Glomerular endothelial cell (primary cell): ENCODE measurements at regions not wholly inside any gene's neighbourhood (a gene's known extent, or its start where the extent isn't known, plus 50 kb on each side); places are given as distances from the start of the nearest gene placed in this dataset.

Experiments
- DNase-seq: peaks from one replicate; pipeline ENCODE4 v3.0.0-alpha.2; 2011; ENCODE audit warnings: low read depth, low spot score; ENCODE audit errors: extremely low read depth

GRCh38 chr18:28834889-28835288, 658.0 kb upstream of the CDH2 start:
- DNase-seq, result no peak

DNA sequence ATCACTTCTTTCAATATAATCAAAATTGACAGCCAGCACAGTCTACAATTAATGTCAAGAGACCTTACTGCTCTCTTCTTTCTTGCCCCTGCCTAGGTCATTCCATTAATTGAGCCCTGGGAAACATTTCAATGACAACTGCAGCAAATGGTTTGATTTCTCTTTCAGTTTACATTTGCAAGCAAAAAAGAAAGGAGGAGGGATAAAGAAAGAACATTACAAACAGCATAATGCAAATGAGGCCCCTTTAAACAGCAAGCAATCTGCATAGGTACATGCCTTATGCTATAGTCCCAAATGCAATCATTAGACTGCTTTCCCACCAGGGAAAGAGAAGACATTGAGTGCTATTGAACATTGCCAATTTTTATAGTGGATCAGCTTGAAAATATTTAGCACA, 655.0 kb upstream of the CDH2 start:
- no peak for DNase-seq

- DNase-seq, result no peak
These were observed 654.5 kb upstream of the CDH2 start for GRCh38 chr18:28831476-28831875.

DNA sequence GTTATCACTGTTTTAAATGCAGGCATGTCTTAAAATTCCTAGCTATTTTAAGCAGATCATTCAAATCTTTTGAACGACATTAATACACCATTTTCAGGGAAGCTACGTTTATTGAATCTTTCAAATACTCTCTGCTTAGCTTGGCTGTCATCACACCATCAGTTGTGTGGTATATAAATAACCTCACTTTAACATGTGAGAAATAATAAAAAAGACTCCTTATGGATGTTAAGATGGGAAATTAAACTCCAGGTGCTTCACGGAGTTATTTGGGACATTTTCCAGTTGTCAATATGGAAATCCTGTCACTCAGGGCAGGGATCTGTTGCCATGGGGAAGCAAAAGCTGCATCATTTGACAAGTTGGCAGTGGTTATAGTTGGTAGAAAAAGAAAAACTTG, 649.2 kb upstream of the CDH2 start:
- no peak for DNase-seq

DNA sequence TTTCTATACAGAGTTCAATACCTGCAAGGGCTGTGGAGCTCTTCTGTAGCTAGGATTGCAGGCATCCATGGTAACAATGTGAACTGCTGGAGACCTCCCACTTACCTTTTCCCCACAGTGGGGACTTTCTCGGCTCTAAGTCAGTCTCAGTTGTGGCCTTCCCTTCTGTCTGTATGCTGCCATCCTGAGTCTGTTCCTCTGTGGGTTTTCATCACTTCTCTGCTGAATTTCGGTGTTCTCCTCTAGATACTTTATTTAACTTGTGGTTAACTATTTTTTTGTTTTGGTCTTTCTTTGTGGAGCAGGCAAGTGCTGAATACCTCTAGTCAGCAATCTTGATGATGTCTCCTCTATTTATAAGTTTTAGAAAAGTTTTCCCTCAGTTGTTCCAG, 647.2 kb upstream of the CDH2 start:
- no peak for DNase-seq

- DNase-seq, result no peak
These were observed 646.7 kb upstream of the CDH2 start for GRCh38 chr18:28823506-28824182.

GRCh38 chr18:28820353-28820752, 643.4 kb upstream of the CDH2 start:
- DNase-seq, result no peak

DNA sequence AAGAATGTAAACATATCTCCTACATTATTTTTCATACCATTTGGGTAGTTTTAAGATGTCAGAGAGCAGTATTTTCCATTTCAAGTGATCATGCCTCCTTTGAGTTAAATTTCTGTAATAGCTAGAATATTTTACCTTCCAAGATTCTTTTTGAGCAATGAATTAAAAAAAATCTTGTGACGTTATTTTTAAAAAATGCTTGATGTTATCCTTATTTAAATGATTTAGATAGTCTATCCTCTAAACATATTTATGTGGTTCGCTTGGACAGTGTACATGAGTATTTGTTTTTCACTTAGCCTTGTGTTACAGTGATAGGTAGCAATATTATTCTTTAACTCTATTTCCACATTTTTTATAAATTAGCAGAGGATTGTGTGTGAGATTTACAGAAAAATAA, 639.2 kb upstream of the CDH2 start:
- no peak for DNase-seq

DNA sequence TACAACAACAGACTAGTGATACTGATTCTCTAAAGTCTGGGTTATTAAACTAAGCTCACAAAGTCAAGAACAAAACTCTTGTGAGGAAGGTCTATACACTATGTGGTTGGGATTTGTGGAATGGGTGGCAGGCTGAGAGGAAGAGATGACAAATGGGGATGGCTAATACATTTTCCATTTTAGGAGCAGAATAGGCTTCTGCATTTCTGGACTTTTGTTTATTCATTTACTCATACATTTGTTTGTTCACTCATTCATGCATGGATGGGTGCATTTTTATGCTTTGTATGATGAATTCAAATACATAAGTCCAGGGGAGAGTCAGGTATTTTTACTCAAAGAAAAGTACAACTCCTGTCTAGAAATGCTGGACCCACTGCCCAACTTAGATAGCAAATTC, 637.4 kb upstream of the CDH2 start:
- no peak for DNase-seq

DNA sequence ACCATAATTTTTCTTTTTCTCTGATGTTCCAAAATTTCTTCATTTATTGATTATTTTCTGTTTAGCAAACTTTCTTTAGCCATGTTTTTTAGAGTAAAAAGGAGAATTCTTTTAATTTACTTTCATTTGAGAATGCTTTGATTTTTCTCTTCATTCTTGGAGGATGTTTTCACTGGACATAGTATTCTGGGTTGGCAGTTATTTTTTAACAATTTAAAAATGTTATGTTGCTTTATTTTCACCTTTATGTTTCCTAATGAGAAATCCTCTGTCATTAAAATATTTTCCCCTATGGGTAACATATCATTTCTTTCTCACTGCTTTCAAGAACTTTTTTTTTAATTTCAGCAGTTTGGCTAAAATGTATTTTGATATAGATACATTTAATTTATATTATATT, 631.4 kb upstream of the CDH2 start:
- DNase-seq, result no peak

DNA sequence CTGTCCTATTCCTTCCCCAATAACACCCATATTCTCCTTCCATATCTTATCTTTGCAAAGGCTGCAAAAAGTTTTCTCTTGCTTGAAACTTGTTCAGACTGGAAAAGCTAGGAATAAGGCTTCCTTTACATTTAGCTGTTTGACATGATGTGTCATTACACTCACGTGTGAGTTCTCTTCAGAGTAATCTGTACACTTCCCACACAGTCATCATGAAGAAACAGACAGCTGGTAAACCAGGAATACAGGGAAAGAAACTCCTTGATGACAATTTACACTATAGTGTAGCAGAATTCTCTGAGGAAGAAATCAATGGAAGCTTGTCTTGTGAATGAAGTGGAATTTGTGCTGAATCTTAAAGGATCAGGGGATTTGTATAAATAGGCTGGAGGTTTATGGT, 628.6 kb upstream of the CDH2 start:
- DNase-seq, result no peak

GRCh38 chr18:28804512-28805202, 627.7 kb upstream of the CDH2 start:
- DNase-seq, result no peak

- DNase-seq, result peak; percentile 90
These were observed 625.6 kb upstream of the CDH2 start for GRCh38 chr18:28802546-28802945.

GRCh38 chr18:28801876-28802275, 624.9 kb upstream of the CDH2 start:
- DNase-seq, result no peak

DNA sequence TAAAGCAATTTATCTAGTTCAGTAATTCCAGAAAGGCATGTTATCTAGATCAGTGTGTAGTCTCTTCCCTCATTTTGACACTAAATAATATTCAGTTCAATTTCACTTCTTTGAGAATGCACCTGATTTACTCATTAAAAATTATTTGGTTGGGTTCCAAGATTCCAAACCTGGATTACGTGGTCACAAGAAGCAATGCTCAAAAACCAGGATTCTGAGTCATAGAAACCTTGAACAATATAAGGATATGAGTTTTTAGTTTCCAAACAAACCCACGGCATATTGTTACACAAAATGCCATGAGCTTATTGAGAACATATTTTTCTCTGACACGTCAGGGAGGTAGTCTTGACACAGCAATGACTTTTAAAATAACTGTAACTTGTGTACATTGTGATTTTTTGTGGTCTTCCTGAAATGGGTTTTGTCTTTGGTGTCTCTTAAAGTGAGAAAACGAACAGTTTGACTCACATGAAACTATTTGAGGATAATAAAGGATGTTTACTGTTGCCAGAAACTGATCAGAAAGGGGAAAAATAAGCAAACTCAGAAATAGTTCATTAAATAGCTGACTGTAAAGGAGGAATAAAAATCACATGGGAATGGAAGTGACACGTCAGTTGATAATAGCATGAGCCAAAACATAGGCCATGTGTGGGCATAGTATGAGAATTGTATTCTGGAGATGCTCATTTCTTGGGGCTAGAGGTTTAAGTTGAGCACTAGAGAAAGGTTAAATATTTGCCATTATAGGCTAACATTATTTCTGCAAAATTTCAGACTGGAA, 617.7 kb upstream of the CDH2 start:
- DNase-seq, result peak; percentile 98

DNA sequence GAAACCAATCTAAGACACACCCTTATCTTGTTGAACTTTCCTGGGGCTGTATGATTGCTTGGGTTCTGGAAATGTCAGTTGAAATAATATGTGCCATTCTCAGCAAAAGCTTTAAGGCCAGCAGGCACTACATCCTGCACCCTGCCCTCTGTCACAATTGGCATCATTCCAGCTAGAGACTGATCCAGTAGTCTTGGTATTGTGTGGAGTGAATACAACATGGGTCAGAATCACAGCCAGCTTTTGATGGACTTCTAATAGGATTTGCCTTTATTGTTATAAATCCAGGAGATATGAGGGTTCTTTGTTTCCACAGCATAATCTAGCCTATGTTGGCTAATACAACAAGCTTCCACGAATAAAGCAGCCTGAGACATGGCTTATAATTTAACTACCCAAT, 617.0 kb upstream of the CDH2 start:
- no peak for DNase-seq

DNA sequence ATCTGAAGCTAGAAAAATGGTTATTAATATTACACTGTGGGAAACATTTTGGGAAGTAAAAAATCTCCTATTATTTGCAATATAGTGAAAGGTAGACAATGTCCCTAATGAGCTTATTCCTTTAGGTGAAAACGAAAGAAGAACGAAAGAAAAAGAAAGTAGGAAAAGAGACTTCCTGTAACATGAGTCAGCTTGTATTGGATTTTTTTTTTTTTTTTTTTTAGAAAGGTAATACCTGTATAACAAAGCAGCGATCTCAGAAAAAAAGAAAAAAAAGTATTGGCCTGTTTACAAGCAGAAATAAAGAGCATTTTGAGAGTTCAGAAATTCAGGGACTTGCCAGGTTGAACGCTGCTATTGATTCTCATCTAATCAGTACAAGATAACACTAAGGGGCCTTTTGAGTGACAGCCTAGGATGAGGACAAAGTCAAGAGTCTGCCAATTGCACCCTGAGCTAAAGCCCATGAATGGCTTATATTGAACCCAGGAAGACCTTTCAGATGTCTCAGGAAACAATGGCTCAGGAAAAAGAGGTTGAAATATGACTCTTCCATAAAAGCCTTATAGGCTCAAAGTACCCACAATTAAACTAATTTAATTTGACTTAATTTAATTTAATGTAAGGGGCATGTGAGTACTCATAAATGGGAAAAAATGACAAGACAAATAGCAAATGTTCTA, 615.6 kb upstream of the CDH2 start:
- no peak for DNase-seq

DNA sequence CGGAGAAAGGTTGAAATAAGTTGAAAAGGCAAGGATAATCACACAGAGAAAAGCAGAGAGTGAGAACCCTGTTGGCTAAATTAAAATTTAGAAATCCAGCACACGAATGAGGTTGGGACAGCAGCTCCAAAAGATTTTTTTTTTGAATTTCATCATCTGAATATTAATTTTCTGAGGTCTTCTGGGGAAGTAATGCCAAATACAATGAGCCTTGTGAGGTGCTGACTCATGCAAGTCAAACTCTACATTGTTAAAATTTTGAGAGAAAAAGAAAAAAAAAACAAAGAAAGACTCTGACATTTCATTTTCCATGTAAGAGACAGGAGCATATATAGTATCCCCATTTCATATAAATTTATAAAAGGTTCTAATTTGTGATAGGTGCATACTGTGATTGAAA, 614.2 kb upstream of the CDH2 start:
- DNase-seq, result no peak

DNA sequence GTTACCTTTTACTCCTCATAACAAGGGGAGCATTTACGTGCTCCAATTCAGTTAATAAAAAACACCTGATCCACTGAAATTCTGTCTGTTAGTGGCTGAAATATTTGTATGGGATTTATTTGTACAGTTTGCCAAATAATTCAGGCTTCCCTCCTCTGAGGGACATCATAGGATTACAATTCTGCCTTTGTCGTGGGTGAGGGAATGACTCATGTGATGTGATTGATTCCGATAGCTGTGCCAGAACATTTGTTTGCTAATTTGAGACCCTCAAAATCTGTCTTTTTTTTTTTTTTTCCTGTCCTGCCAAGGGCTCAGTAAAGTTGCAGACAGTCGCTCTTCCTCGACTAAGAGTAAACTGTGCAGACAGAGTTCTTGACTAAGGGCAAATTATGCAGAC, 612.6 kb upstream of the CDH2 start:
- DNase-seq, result no peak

- DNase-seq, result no peak
These were observed 610.0 kb upstream of the CDH2 start for GRCh38 chr18:28786926-28787325.

DNA sequence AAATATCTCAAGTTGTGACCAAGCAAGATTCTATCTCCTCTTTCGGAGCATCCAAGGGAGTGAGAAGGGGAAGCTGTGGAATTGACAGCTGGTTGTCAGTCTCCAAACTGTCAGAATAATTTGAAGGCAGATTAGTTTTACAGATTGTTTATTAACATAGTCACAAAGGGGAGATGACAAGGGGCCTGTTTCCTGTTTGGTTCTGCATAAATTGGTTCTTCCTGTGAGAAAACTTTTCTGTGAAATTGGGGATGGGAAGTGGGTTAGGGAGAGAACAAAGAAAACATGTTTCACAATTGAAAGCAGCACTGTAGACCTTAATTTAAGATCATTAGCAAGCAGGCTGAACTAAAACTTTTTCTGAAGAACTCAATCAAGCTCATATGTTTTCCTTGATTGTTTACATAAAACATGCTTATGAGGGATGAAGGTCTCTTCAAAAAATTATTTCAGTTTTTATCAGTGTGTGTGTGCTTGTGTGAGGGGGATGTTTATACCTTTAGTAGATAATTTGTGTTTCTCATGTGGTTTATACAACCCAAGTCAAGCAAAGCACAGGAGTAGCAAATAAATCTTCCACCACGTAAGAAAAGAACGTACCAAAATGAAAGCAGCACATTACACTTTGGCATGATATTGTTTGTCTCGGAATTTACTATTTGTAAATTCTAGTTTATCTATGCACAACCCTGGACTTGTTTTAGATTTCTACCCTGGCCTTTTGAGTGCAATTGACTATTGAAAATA, 604.9 kb upstream of the CDH2 start:
- no peak for DNase-seq
